ENCODE measurements at regions not wholly inside any gene's neighbourhood (a gene's known extent, or its start where the extent isn't known, plus 50 kb on each side); places are given as distances from the start of the nearest gene placed in this dataset.
A peak's percentile ranks its signal among the peaks of the same experiment; 100 is the strongest.

DNA sequence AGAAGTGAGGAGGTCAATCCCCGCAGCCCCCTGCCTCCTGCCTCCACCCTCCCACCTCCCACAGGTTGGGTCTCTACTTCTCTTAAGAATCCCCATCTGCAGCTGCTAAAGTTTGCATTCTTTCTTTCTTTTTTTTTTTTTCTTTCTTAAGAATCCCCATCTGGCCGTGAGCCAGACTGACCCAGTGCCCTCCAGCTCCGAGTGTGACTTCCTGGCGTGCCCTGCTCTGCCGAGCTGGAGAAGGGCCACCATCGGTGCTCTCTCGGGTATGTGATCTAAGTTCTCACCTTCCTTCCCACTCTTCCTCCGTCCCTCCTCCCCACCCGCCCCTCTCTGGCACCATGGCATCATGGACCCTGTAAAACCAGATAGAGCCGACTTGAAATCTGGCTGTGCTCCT, 66.7 kb upstream of the LMO1 start:
- in situ Hi-C loops (cut with MboI; ENCODE audit: low sequenced_read_pairs in 4 of 4), result loop anchor here in 1 of 4 donors (25.0 kb wide), 1 partner anchor 232 kb away; no protein-coding TSS in a partner anchor
- DNase-seq (no peak), ATAC-seq (no peak)
- Histone ChIP-seq H3K36me3 (no peaks in the 10 kb centered on the region), H3K9me3 (no peaks in the 10 kb centered on the region), H3K27me3 (no peaks in the 10 kb centered on the region), H3K27ac (no peak overlapping the region), H3K4me3 (no peak overlapping the region), H3K4me1 (peaks cover 4 to 5% of the 10 kb centered on the region in 2 donors)
- no peak for TF ChIP-seq POLR2A (IDR thresholded peaks at IDR 0.05)
- TF ChIP-seq CTCF (IDR thresholded peaks at IDR 0.05 in 4 of 5, conservative IDR thresholded peaks at IDR 0.05 in 1 of 5), result no peak
- intact Hi-C loops (cut with DNase I; ENCODE audit: low total_unique reads), result loop anchor here (5.0 kb wide), 1 partner anchor 237 kb away; no protein-coding TSS in a partner anchor

GRCh38 chr11:8329847-8330361, 66.2 kb upstream of the LMO1 start:
- TF ChIP-seq POLR2A (IDR thresholded peaks at IDR 0.05), result no peak
- no peak for TF ChIP-seq CTCF (IDR thresholded peaks at IDR 0.05 in 4 of 5, conservative IDR thresholded peaks at IDR 0.05 in 1 of 5)
- Histone ChIP-seq H3K4me3 (no peak overlapping the region), H3K4me1 (peaks cover 4 to 5% of the 10 kb centered on the region in 2 donors), H3K27me3 (no peaks in the 10 kb centered on the region), H3K36me3 (no peaks in the 10 kb centered on the region), H3K27ac (no peak overlapping the region), H3K9me3 (no peaks in the 10 kb centered on the region)
- ATAC-seq (no peak), DNase-seq (no peak)
- intact Hi-C loops (cut with DNase I; ENCODE audit: low total_unique reads) (loop anchor here (5.0 kb wide), 1 partner anchor 237 kb away; no protein-coding TSS in a partner anchor), in situ Hi-C loops (cut with MboI; ENCODE audit: low sequenced_read_pairs in 4 of 4) (loop anchor here in 1 of 4 donors (25.0 kb wide), 1 partner anchor 232 kb away; no protein-coding TSS in a partner anchor)

DNA sequence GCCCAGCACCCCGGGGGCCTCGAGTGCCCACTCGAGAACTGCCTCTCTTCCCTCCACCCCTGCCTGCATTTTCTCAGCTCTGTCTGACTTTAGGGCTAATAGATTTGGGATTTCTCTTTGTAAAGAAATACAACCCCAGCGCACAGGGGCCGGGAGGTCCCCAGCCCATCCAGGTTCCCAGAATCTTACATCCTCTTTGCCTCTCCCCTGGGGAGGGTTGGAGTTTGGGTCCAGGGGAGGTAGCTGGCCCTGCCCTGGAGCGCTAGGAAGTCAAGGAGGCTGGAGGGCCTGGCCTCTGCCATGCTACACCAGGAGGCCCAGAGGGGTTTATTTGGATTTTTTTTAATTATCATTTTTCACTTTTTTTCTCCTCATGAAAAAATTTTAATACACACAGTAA, 65.7 kb upstream of the LMO1 start:
- no peaks in the 10 kb centered on the region for H3K27me3 ChIP-seq
- intact Hi-C loops (cut with DNase I; ENCODE audit: low total_unique reads) (no loop called here), in situ Hi-C loops (cut with MboI; ENCODE audit: low sequenced_read_pairs in 4 of 4) (loop anchor here in 1 of 4 donors (25.0 kb wide), 1 partner anchor 233 kb away; no protein-coding TSS in a partner anchor)
- DNase-seq, result no peak
- H3K4me3 ChIP-seq, result peak overlapping the region in 3 of 4 donors; percentile 7 to 19 (median 15)
- no peak for ATAC-seq
- H3K9me3 ChIP-seq, result no peaks in the 10 kb centered on the region
- peaks cover 4 to 5% of the 10 kb centered on the region in 2 donors for H3K4me1 ChIP-seq
- TF ChIP-seq CTCF (IDR thresholded peaks at IDR 0.05 in 4 of 5, conservative IDR thresholded peaks at IDR 0.05 in 1 of 5), result no peak
- no peak for TF ChIP-seq POLR2A (IDR thresholded peaks at IDR 0.05)
- no peaks in the 10 kb centered on the region for H3K36me3 ChIP-seq
- H3K27ac ChIP-seq, result no peak overlapping the region

GRCh38 chr11:8328848-8329330, 65.2 kb upstream of the LMO1 start:
- Histone ChIP-seq H3K4me1 (peaks cover 4 to 5% of the 10 kb centered on the region in 2 donors), H3K9me3 (no peaks in the 10 kb centered on the region), H3K27ac (no peak overlapping the region), H3K4me3 (peak overlapping the region; percentile 7 to 46 (median 17)), H3K27me3 (no peaks in the 10 kb centered on the region), H3K36me3 (no peaks in the 10 kb centered on the region)
- peak; percentile 32 to 76 for DNase-seq
- in situ Hi-C loops (cut with MboI; ENCODE audit: low sequenced_read_pairs in 4 of 4), result loop anchor here in 1 of 4 donors (25.0 kb wide), 1 partner anchor 233 kb away; no protein-coding TSS in a partner anchor
- TF ChIP-seq CTCF (IDR thresholded peaks at IDR 0.05 in 4 of 5, conservative IDR thresholded peaks at IDR 0.05 in 1 of 5), result peak; percentile 26 to 77 (median 60)
- no peak for TF ChIP-seq POLR2A (IDR thresholded peaks at IDR 0.05)
- intact Hi-C loops (cut with DNase I; ENCODE audit: low total_unique reads), result no loop called here
- ATAC-seq, result peak; percentile 80 to 94
